ENCODE measurements at regions not wholly inside any gene's neighbourhood (a gene's known extent, or its start where the extent isn't known, plus 50 kb on each side); places are given as distances from the start of the nearest gene placed in this dataset.

GRCh38 chr9:96086936-96087571 lies 211.6 kb downstream of the ERCC6L2 start:
- no peak for DNase-seq

GRCh38 chr9:96085491-96086143 lies 210.1 kb downstream of the ERCC6L2 start:
- no peak for DNase-seq

GRCh38 chr9:96084331-96084734 lies 208.8 kb downstream of the ERCC6L2 start:
- DNase-seq = no peak

- no peak for DNase-seq
Measured at GRCh38 chr9:96082516-96083232, 207.2 kb downstream of the ERCC6L2 start.

GRCh38 chr9:96080364-96080763 lies 204.9 kb downstream of the ERCC6L2 start:
- DNase-seq = no peak

- DNase-seq = no peak
Measured at GRCh38 chr9:96079779-96080178, 204.3 kb downstream of the ERCC6L2 start.

GRCh38 chr9:96078897-96079490 lies 203.5 kb downstream of the ERCC6L2 start:
- no peak for DNase-seq

- DNase-seq = no peak
Measured at GRCh38 chr9:96075757-96076156, 200.3 kb downstream of the ERCC6L2 start.

GRCh38 chr9:96075111-96075510 lies 199.6 kb downstream of the ERCC6L2 start:
- DNase-seq = no peak

GRCh38 chr9:96073531-96074480 lies 198.3 kb downstream of the ERCC6L2 start:
- no peak for DNase-seq

GRCh38 chr9:96072930-96073329 lies 197.4 kb downstream of the ERCC6L2 start:
- no peak for DNase-seq

- no peak for DNase-seq
Measured at GRCh38 chr9:96071815-96072124, 196.3 kb downstream of the ERCC6L2 start.

GRCh38 chr9:96071076-96071814 lies 195.8 kb downstream of the ERCC6L2 start:
- no peak for DNase-seq

- DNase-seq = no peak
Measured at GRCh38 chr9:96069629-96070220, 194.2 kb downstream of the ERCC6L2 start.

GRCh38 chr9:96068511-96068910 lies 193.0 kb downstream of the ERCC6L2 start:
- no peak for DNase-seq

- DNase-seq = no peak
Measured at GRCh38 chr9:96067600-96067999, 192.1 kb downstream of the ERCC6L2 start.

- DNase-seq = no peak
Measured at GRCh38 chr9:96067004-96067403, 191.5 kb downstream of the ERCC6L2 start.

- no peak for DNase-seq
Measured at GRCh38 chr9:96065482-96066251, 190.2 kb downstream of the ERCC6L2 start.

- no peak for DNase-seq
Measured at GRCh38 chr9:96064826-96065481, 189.5 kb downstream of the ERCC6L2 start.

- no peak for DNase-seq
Measured at GRCh38 chr9:96062854-96063253, 187.4 kb downstream of the ERCC6L2 start.

Data from amniotic stem cell (primary cell).